ENCODE measurements at regions not wholly inside any gene's neighbourhood (a gene's known extent, or its start where the extent isn't known, plus 50 kb on each side); places are given as distances from the start of the nearest gene placed in this dataset.

GRCh38 chr3:148546959-148547358 is 150.7 kb upstream of the AGTR1 start:
- BruUV-seq (replicated peaks): no TSS peak
- H3K4me1 ChIP-seq (ENCODE audit: insufficient read depth, low read length, poor library complexity, severe bottlenecking): no peaks in the 10 kb centered on the region
- intact Hi-C loops (cut with micrococcal nuclease; ENCODE audit: unreplicated experiment): no loop called here
- H3K27ac ChIP-seq (ENCODE audit: low read depth, low read length, poor library complexity, severe bottlenecking): no peak overlapping the region
- no peak overlapping the region for H3K4me3 ChIP-seq (ENCODE audit: low read depth, low read length, poor library complexity, severe bottlenecking)
- peaks cover 22% of the 10 kb centered on the region for H3K27me3 ChIP-seq (replicated peaks; ENCODE audit: insufficient read depth, low read depth, low read length, poor library complexity)
- H3K36me3 ChIP-seq (ENCODE audit: insufficient read depth, low read length, poor library complexity, severe bottlenecking): no peaks in the 10 kb centered on the region
- ChIA-PET POLR2A (ENCODE audit: low non-redundant PET) (no interaction called here), CTCF (no interaction called here)
- TF ChIP-seq CTCF (conservative IDR thresholded peaks at IDR 0.05; ENCODE audit: low read depth, low read length): no peak
- TF ChIP-seq EZH2 (IDR thresholded peaks at IDR 0.05; ENCODE audit: borderline replicate concordance, low read depth, low read length, poor library complexity, severe bottlenecking): no peak
- DNase-seq (ENCODE audit: low spot score): no peak
- no peaks in the 10 kb centered on the region for H3K9me3 ChIP-seq (ENCODE audit: low read depth, low read length, poor library complexity, severe bottlenecking)

- ChIA-PET POLR2A (ENCODE audit: low non-redundant PET) (no interaction called here), CTCF (no interaction called here)
- intact Hi-C loops (cut with micrococcal nuclease; ENCODE audit: unreplicated experiment): no loop called here
- no peaks in the 10 kb centered on the region for H3K4me1 ChIP-seq (ENCODE audit: insufficient read depth, low read length, poor library complexity, severe bottlenecking)
- TF ChIP-seq CTCF (conservative IDR thresholded peaks at IDR 0.05; ENCODE audit: low read depth, low read length) (no peak), EZH2 (IDR thresholded peaks at IDR 0.05; ENCODE audit: borderline replicate concordance, low read depth, low read length, poor library complexity, severe bottlenecking) (no peak)
- H3K9me3 ChIP-seq (ENCODE audit: low read depth, low read length, poor library complexity, severe bottlenecking): no peaks in the 10 kb centered on the region
- H3K36me3 ChIP-seq (ENCODE audit: insufficient read depth, low read length, poor library complexity, severe bottlenecking): no peaks in the 10 kb centered on the region
- H3K4me3 ChIP-seq (ENCODE audit: low read depth, low read length, poor library complexity, severe bottlenecking): no peak overlapping the region
- no TSS peak for BruUV-seq (replicated peaks)
- H3K27me3 ChIP-seq (replicated peaks; ENCODE audit: insufficient read depth, low read depth, low read length, poor library complexity): peaks cover 22% of the 10 kb centered on the region
- no peak overlapping the region for H3K27ac ChIP-seq (ENCODE audit: low read depth, low read length, poor library complexity, severe bottlenecking)
- DNase-seq (ENCODE audit: low spot score): no peak
Observed at GRCh38 chr3:148551767-148552260, 145.9 kb upstream of the AGTR1 start.

- intact Hi-C loops (cut with micrococcal nuclease; ENCODE audit: unreplicated experiment): no loop called here
- TF ChIP-seq CTCF (conservative IDR thresholded peaks at IDR 0.05; ENCODE audit: low read depth, low read length) (no peak), EZH2 (IDR thresholded peaks at IDR 0.05; ENCODE audit: borderline replicate concordance, low read depth, low read length, poor library complexity, severe bottlenecking) (no peak)
- no peak for DNase-seq (ENCODE audit: low spot score)
- Histone ChIP-seq H3K4me1 (ENCODE audit: insufficient read depth, low read length, poor library complexity, severe bottlenecking) (no peaks in the 10 kb centered on the region), H3K9me3 (ENCODE audit: low read depth, low read length, poor library complexity, severe bottlenecking) (no peaks in the 10 kb centered on the region), H3K27me3 (replicated peaks; ENCODE audit: insufficient read depth, low read depth, low read length, poor library complexity) (peaks cover 8% of the 10 kb centered on the region), H3K4me3 (ENCODE audit: low read depth, low read length, poor library complexity, severe bottlenecking) (no peak overlapping the region), H3K27ac (ENCODE audit: low read depth, low read length, poor library complexity, severe bottlenecking) (no peak overlapping the region), H3K36me3 (ENCODE audit: insufficient read depth, low read length, poor library complexity, severe bottlenecking) (no peaks in the 10 kb centered on the region)
- ChIA-PET POLR2A (ENCODE audit: low non-redundant PET) (no interaction called here), CTCF (no interaction called here)
- no TSS peak for BruUV-seq (replicated peaks)
Observed at GRCh38 chr3:148554367-148554766, 143.3 kb upstream of the AGTR1 start.

Measured in A673 (cell line).